SK-N-SH (cell line): ENCODE measurements at regions not wholly inside any gene's neighbourhood (a gene's known extent, or its start where the extent isn't known, plus 50 kb on each side); places are given as distances from the start of the nearest gene placed in this dataset.

Experiments
- CTCF ChIP-seq: fragments of 200-600 bp; sonication (generic); IDR thresholded peaks from 2 replicates; pipeline ENCODE4 v1.6.1; 2017; ENCODE audit warnings: antibody characterized with exemption, mild to moderate bottlenecking, moderate library complexity
- FOXM1 ChIP-seq: IDR thresholded peaks from 2 replicates; pipeline ENCODE4 v1.4.0; 2012; ENCODE audit warnings: low read depth, mild to moderate bottlenecking
- NRF1 ChIP-seq: IDR thresholded peaks from 2 replicates; pipeline ENCODE4 v1.6.1; 2012; ENCODE audit warnings: low read depth, mild to moderate bottlenecking, low read length
- POLR2AphosphoS5 ChIP-seq: IDR thresholded peaks from 2 replicates; pipeline ENCODE4 v1.6.1; 2012; ENCODE audit warnings: low read depth, low read length
- TAF1 ChIP-seq: IDR thresholded peaks from 2 replicates; pipeline ENCODE4 v1.6.1; 2012; ENCODE audit warnings: low read depth, mild to moderate bottlenecking, low read length, moderate library complexity, borderline replicate concordance

GRCh38 chr6:92132957-92133356 is 1286.4 kb downstream of the EPHA7 start:
- TF ChIP-seq TAF1, result no peak
- TF ChIP-seq CTCF, result no peak
- TF ChIP-seq FOXM1, result no peak
- no peak for TF ChIP-seq NRF1
- TF ChIP-seq POLR2AphosphoS5, result no peak
